Stimulated activated CD8-positive, alpha-beta memory T cell treated with anti-CD3 and anti-CD28 coated beads, Interleukin-7, amount 100 ng/mL, for 48 hours (primary cell): ENCODE measurements at regions not wholly inside any gene's neighbourhood (a gene's known extent, or its start where the extent isn't known, plus 50 kb on each side); places are given as distances from the start of the nearest gene placed in this dataset.
"Not testable (repeated sequence)": the region's sequence is repeated elsewhere in the genome, so short reads cannot be mapped to it uniquely, and the experiment has no call there.

Experiments
- DNase-seq, 2 donors: peaks; one replicate each; pipeline ENCODE4 v3.0.0-alpha.2; 2020; ENCODE audit warnings: low read depth in 1 of 2; ENCODE audit errors: extremely low read depth in 1 of 2

GRCh38 chr2:238597638-238598528 is 171.2 kb downstream of the ASB1 start:
- no peak for DNase-seq

- no peak for DNase-seq
Observed at GRCh38 chr2:238598802-238599530, 172.2 kb downstream of the ASB1 start.

DNA sequence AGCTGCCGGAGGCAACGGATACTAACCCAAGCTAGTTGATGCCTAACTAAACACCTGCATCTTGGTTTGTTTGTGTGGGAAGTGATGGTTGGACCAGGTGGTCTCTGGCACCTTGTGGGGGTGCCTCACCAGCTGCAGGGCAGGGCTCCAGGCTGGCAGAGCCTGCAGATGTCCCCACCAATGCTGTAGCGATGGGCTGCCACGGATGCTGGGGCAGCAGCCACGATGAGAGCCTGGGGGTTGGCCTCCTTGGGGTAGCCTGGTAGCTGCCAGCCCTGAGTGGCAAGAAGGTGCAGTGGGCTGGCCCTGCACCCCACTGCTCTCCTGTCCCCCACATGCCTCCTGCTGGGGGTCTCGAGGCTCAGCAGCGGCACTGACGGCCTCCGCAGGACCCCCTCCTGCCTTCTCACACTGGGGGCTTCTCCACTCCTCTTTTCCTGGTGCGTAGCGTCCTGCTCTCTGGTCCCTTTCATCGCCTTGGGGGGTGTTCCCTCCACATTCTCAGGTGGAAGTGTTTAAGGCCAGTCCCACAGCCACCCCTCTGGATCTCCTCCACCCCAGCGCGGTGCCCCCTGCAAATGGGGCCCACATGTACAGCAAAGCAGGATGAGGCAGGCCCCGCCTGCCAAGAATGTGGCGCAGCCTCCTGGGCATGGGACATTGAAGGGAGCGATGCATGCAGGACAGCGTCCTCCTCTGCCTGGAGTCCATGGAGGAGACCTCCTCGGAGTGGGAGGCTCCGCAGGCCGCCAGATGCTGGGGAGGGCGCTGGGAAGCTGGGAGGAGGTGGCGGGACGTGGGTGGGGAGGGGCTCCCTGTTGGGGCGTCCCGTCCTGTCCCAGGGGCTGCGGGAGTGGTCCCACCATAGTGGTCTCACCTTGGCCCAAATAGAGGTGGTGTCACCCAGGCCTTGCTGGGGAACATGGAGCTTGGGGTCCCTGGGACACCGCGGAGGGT is 173.1 kb downstream of the ASB1 start:
- no peak for DNase-seq

- no peak for DNase-seq
Observed at GRCh38 chr2:238600506-238601432, 174.0 kb downstream of the ASB1 start.

- DNase-seq = no peak
Observed at GRCh38 chr2:238601433-238602222, 174.9 kb downstream of the ASB1 start.

- no peak for DNase-seq
Observed at GRCh38 chr2:238602223-238602960, 175.7 kb downstream of the ASB1 start.

GRCh38 chr2:238603596-238603995 is 176.9 kb downstream of the ASB1 start:
- DNase-seq = no peak

DNA sequence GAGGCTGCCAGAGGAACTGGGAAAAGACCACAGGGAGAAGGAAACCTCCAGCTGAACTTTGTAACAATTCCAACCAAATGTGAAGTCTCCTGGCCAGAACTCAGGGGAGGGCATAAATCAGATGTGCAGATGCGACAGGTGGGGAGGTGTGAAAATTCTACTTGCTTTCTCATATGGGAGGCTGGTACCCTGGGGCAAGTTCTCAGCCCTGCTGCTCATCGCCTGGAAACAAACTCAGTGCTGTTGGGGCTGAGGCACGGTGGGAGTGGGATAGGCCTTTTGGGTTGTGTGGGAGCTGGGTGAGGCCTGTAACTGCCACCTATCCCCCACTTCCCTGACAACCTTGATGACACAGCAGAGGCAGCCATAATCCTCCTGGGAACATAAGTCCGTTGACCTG is 179.6 kb downstream of the ASB1 start:
- DNase-seq = no peak

DNA sequence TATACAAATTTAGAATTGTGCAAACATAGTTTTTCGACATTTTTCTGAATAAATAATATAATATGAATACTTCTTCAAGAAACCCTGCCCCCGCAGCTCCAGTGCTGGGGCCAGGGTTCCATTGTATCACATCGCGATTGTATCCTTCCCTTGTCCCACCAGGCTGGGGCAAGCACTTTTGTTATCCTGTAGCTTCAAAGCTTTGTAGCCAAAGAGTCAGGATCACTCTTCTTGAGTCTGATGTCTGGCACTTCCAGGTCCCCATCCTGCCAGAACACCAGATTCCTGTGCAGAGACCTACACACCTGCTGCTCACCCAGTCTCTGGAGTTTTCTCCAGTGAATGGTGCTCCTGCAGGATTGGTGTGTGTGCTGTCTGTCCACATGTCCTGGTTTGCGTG is 186.9 kb downstream of the ASB1 start:
- no peak for DNase-seq

DNA sequence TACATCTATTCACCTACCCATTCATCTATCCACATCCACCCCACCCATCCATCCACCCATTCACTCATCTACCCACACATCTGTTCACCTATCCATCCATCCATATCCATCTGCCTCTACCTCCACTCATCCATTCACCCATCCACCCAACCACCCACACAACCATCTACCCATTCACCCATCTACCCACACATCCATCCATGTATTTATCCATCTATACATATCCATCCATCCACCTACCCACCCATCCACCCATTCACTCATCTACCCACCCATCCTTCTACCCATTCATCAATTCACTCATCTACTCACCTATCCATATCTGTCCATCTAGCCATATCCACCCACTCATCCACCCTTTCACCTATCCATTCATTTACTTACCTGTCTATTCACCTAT is 187.6 kb downstream of the ASB1 start:
- DNase-seq = no peak

DNA sequence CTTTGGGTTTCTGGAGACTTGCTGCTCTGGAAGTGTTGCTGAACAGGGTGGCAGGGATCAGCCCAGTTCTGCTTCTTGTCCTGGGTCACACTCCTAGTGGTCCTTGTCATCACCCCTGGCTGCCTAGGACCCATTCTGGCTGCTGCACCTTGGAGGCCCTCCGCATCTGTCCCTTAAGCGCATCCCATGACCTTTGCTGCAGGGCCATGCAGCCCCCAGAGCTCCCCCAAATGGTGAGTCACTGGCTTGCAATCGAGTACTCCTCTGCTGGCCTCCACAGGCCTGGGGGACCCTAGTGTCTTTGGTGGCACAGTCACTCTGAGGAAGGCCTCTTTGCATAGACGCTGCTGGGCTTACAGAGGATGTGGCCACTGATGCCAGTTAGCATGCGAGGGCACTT is 188.5 kb downstream of the ASB1 start:
- DNase-seq = no peak

DNA sequence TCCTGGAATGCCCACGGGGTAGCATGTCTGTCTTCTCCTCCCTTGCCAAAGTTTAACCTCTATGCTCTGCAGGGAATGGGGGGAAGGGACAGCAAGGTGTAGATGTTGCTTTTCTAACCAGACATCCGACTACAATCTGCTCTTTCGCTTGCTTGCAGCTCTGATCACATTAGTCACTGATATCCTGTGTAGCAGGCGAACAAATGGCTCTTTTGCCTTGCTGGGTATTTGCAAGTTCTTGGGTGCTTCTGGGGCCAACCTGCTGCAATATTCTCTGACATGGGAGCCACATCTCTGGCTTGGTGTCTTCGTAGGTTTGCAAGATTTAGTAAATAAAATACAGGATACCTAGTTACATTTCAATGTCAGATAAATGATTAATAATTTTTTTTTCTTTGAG is 190.0 kb downstream of the ASB1 start:
- no peak for DNase-seq

DNA sequence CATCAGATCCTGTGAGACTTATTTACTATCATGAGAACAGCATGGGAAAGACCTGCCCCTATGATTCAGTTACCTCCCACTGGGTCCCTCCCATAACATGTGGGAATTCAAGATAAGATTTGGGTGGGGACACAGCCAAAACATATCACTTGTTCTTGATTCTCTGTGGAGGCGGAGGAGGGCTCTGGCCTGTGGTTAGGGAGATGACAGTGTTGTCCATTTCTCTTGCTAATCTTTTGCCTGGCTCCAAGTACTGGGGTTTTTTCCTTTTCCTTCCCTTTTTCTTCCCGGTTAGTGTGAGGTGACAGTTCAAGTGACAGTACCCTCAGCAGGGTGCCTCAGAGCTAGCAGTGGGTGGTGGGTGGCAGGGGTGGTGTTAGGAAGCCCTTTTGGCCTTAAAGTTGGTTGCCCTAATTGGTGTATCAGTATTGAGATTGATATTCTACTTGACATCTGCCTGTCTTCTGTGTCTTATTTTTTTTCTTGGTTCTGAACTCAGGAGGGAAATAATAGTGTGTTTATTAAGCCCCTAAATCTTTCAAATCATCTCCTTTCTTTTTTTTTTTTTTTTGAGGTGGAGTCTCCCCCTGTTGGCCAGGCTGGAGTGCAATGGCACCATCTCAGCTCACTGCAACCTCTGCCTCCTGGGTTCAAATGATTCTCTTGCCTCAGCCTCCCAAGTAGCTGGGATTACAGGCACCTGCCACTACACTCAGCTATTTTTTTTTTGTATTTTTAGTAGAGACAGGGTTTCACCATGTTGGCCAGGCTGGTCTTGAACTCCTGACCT is 192.0 kb downstream of the ASB1 start:
- DNase-seq = not testable (repeated sequence)

DNA sequence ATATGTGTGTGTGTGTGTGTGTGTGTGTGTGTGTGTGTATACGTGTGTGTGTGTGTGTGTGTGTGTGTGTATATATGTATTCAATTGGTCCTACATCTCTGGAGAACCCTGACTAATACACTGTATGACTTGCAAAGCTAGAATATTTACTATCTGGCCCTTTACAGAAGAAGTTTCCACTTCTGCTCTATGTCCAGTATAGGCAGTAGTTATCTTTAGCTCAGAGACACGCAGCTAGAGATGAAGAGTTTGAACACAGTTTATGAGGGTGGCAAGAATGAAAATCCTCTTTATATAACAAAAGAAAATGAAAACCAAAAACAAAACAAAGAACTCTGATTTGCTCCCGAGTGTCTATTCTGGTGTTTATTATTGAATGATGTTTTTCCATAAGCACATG is 201.2 kb downstream of the ASB1 start:
- no peak for DNase-seq

- DNase-seq = no peak
Observed at GRCh38 chr2:238629064-238629463, 202.3 kb downstream of the ASB1 start.

DNA sequence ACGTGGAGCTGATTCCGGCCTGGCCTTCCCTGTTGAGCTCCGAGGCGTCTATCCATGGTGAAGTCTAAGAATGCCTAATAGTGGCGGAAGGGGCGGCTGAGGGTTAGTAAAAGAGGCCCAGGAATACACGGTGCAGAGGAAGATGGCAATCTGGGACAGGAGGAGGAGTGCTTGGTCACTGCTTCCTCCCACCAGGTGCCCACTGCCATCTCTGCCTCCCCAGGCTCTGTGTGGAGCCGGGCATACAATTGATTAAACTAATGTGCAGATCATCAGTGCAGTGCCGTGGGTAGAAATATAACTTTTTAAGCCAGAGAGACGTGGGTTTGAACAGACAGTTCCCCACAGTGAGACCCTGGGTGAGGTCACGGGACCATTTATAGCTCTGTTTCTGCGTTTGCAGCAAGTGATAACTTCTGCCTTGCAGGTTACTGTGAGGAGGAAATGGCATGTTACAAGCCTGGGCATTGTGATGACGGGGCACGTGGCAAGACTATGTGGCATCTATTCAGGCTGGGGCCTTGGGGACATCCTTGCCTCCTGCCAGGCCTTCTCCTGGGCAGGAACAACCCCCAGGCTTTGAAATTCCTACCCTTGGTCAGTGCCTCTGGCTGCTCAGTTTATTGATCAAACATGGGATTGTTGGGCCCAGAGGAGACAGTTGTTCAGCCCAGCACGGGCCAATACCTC is 204.9 kb downstream of the ASB1 start:
- DNase-seq = no peak
